ENCODE measurements at regions not wholly inside any gene's neighbourhood (a gene's known extent, or its start where the extent isn't known, plus 50 kb on each side); places are given as distances from the start of the nearest gene placed in this dataset.

DNA sequence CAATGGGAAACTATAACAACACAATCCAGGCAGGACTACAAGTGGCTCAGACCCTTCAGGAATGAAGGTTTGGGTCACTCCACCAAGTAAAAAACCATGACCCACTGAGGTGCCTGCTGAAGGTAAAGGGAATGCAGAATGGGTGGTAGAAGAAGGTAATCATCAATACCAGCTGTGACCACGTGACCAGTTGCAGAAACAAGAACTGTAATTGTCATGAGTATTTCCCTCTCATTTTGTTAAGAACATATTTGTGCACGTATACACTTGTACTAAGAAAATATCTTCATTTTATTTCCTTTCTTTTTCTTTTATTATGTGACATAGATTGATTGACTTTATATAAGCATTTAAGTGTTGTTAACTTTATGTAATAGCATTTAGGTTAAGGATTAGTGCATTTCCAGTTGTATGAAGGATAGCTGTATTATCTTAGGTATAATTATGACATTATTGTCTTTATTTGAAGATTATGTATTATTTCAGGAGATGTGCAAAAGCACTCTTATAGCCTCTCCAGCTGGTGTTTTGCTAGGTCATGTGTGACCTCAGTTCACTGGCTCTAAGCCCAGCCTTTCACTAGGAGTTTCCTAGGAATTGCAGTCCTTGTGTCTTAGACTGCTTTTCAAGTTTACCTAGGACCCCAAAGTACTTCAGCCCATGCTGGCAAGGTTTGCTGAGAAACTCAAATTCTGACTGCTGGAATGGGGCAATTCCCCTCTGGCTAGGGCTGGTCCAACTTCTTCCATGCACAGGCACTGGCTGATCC lies 125.7 kb upstream of the DPP10 start:
- TF ChIP-seq CTCF (IDR thresholded peaks at IDR 0.05 in 4 of 5, conservative IDR thresholded peaks at IDR 0.05 in 1 of 5) (no peak), POLR2A (IDR thresholded peaks at IDR 0.05) (no peak)

Measured in gastrocnemius medialis (tissue), 4 donors.